A673 (cell line): ENCODE measurements at regions not wholly inside any gene's neighbourhood (a gene's known extent, or its start where the extent isn't known, plus 50 kb on each side); places are given as distances from the start of the nearest gene placed in this dataset.

ENCODE experiments used
- CTCF ChIP-seq: fragments of 300-800, 200-600 bp; sonication (generic); conservative IDR thresholded peaks from 2 replicates; pipeline ENCODE4 v1.5.1; 2017; ENCODE audit warnings: low read depth, mild to moderate bottlenecking, antibody characterized with exemption, low read length, moderate library complexity, mixed read lengths
- EZH2 ChIP-seq: fragments of 200-600 bp; sonication (generic); IDR thresholded peaks from 2 replicates; pipeline ENCODE4 v1.6.1; 2017; ENCODE audit warnings: borderline replicate concordance, low read depth, mild to moderate bottlenecking, mixed read lengths, antibody characterized with exemption, low read length; ENCODE audit not compliant: poor library complexity, severe bottlenecking

GRCh38 chr5:93303291-93303691 is 277.7 kb downstream of the NR2F1-AS1 start:
- TF ChIP-seq CTCF (no peak), EZH2 (no peak)
